Pancreas (tissue), 10 donors: ENCODE measurements at regions not wholly inside any gene's neighbourhood (a gene's known extent, or its start where the extent isn't known, plus 50 kb on each side); places are given as distances from the start of the nearest gene placed in this dataset.

Experiments
- ATAC-seq, 4 donors: fragments of 200-7000 bp; cut with Tn5 transposase; one replicate each; pipeline versions ENCODE4 v1.8.0 to v1.9.1; 2020; ENCODE audit warnings: mild to moderate bottlenecking in 4 of 4, moderate library complexity in 4 of 4
- DNase-seq, 6 donors: peaks; one replicate each; pipeline ENCODE4 v3.0.0-alpha.2; 2020
- FAIRE-seq: peaks from 2 replicates; lab custom pipeline; 2012; peaks lifted over from hg19 to GRCh38; lab: Jason Lieb, UNC
- H3K27ac ChIP-seq, 4 donors: fragments of 200-600 bp; sonication (generic); 1 replicate in 3 of 4; 2 replicates in 1 of 4; pipeline versions ENCODE4 v1.5.0 to v1.8.0; 2020
- H3K27me3 ChIP-seq, 4 donors: fragments of 200-600 bp; one replicate each; pipeline ENCODE4 v1.8.0; 2021
- H3K36me3 ChIP-seq, 3 donors: fragments of 200-600 bp; sonication (generic) in 1 of 3; one replicate each; pipeline versions ENCODE4 v1.5.0 to v1.8.0; 2020 to 2021
- H3K4me1 ChIP-seq, 3 donors: fragments of 200-600 bp; one replicate each; pipeline ENCODE4 v1.8.0; 2021
- H3K4me3 ChIP-seq, 4 donors: fragments of 200-600 bp; sonication (generic) in 2 of 4; one replicate each; pipeline versions ENCODE4 v1.5.0 to v1.8.0; 2020 to 2021
- H3K9me3 ChIP-seq, 4 donors: fragments of 200-600 bp; one replicate each; pipeline ENCODE4 v1.8.0; 2021
- CTCF ChIP-seq, 4 donors: fragments of 200-600 bp; sonication (generic) in 3 of 4; IDR thresholded peaks; one replicate each; pipeline versions ENCODE4 v1.5.0 to v1.8.0; 2021; ENCODE audit warnings: antibody characterized with exemption in 4 of 4
- WGBS, 2 donors: extraction: QIAGEN DNeasy Blood & Tissue Kit; methylation state at CpG; one replicate each; pipeline ENCODE4 v1.1.7; 2013; 5-methylcytosine and 5-hydroxymethylcytosine counted together
- intact Hi-C, 3 donors: fragments of 100-400 bp; cut with DNase I; formaldehyde crosslinking; loops; one replicate each; pipeline versions ENCODE4 v1.11.1 to v1.14.2; 2022
- donor health status: healthy with polysubstance abuse.
- donor health status: DM: no; HTN: no; CAD: no; lungs with moderate emphysema.
- donor health status: DM: no; HTN: no; CAD: no.
- donor health status: control.
- donor health status: control.
- donor health status: Bipolar disorder and iron deficiency.
- donor health status: DM: yes; HTN: yes; CAD: no.
- donor health status: DM: no; HTN: no; CAD: no.
- donor health status: DM: no; HTN: no; CAD: no.
- donor health status: DM: yes; HTN: yes; CAD: no.

- intact Hi-C loops, result no loop called here
- FAIRE-seq, result no peak
- 37 to 43% methylated on average over 2 of the region's 2 CpGs for WGBS, 2 donors
- Histone ChIP-seq H3K4me1 (no peaks in the 10 kb centered on the region), H3K9me3 (no peaks in the 10 kb centered on the region), H3K36me3 (no peaks in the 10 kb centered on the region), H3K27me3 (no peaks in the 10 kb centered on the region), H3K27ac (no peak overlapping the region), H3K4me3 (no peak overlapping the region)
- no peak for ATAC-seq
- TF ChIP-seq CTCF (IDR thresholded peaks at IDR 0.05), result no peak
- no peak for DNase-seq
Measured at GRCh38 chr2:146997945-146998344, 846.9 kb upstream of the ACVR2A start.

DNA sequence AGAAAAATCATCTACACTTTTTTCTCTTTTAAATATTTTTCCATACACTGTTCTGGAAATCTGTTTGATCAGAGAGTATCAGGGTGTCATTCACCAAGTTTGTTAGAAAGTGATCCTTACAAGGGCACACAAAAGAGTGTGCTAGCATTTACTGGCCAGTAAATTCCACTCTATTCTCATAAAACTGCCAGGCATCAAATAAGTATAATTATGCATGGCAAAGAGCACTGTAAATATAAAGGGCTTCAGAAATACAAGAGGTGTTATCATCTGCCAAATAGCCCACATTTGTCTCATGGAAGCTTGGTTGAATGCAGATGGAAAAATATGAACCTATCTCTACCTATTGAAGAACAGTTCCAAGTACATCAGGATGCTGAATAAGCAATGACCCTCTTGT lies 847.3 kb upstream of the ACVR2A start:
- Histone ChIP-seq H3K36me3 (no peaks in the 10 kb centered on the region), H3K9me3 (no peaks in the 10 kb centered on the region), H3K4me1 (no peaks in the 10 kb centered on the region), H3K27me3 (no peaks in the 10 kb centered on the region), H3K27ac (no peak overlapping the region), H3K4me3 (no peak overlapping the region)
- no peak for FAIRE-seq
- TF ChIP-seq CTCF (IDR thresholded peaks at IDR 0.05), result no peak
- no peak for DNase-seq
- no peak for ATAC-seq
- intact Hi-C loops, result no loop called here

DNA sequence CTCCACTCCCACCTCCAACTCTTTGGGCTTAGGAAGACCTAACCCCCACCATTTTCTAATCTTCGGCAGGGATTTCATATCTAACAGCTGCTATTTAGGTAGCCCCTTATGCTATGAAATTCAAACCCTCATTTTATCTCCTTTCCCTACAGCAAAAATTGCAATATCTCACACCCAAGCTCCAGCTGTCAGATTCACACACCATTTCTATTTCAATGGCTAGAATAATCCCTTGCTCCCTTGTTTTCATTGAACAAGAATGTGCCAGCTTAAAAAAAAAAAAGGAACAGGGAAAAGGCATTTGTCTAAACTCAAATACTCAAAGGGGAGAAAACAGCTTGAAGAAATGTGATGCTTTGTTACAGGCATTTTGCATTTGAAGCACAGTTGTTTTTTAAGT lies 850.6 kb upstream of the ACVR2A start:
- WGBS, 2 donors, result 40 to 45% methylated on average over 1 of the region's 1 CpG
- intact Hi-C loops, result no loop called here

DNA sequence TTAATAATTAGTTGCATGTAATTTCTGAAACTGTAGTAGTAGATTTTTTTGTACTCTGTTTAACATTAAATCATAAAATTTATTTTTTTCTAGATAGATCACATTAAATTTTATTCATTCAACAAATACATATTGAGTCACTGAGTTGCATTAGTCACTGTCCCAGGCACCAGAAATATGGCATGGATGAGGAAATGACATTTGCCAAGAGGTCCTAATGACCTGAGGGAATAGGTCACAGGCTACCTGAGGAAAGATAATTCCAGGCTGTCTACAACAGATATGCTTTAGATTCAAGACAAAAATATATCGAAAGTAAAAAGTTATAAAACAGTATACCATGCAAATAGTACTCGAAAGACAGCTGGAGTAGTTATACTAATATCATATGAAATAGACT lies 852.4 kb upstream of the ACVR2A start:
- H3K4me3 ChIP-seq, result no peak overlapping the region
- H3K36me3 ChIP-seq, result no peaks in the 10 kb centered on the region
- FAIRE-seq, result no peak
- no peaks in the 10 kb centered on the region for H3K27me3 ChIP-seq
- whole genome bisulfite sequencing, 2 donors, result 82 to 92% methylated on average over 2 of the region's 2 CpGs
- H3K27ac ChIP-seq, result no peak overlapping the region
- no peak for DNase-seq
- no peak for ATAC-seq
- H3K9me3 ChIP-seq, result no peaks in the 10 kb centered on the region
- intact Hi-C loops, result no loop called here
- no peaks in the 10 kb centered on the region for H3K4me1 ChIP-seq
- TF ChIP-seq CTCF (IDR thresholded peaks at IDR 0.05), result no peak

More for the DNA sequence above, 850.6 kb upstream of the ACVR2A start:
- H3K9me3 ChIP-seq, result no peaks in the 10 kb centered on the region
- H3K27me3 ChIP-seq, result no peaks in the 10 kb centered on the region
- FAIRE-seq (no peak), DNase-seq (no peak), ATAC-seq (no peak)
- no peaks in the 10 kb centered on the region for H3K36me3 ChIP-seq
- H3K4me3 ChIP-seq, result no peak overlapping the region
- no peaks in the 10 kb centered on the region for H3K4me1 ChIP-seq
- TF ChIP-seq CTCF (IDR thresholded peaks at IDR 0.05), result no peak
- H3K27ac ChIP-seq, result no peak overlapping the region

DNA sequence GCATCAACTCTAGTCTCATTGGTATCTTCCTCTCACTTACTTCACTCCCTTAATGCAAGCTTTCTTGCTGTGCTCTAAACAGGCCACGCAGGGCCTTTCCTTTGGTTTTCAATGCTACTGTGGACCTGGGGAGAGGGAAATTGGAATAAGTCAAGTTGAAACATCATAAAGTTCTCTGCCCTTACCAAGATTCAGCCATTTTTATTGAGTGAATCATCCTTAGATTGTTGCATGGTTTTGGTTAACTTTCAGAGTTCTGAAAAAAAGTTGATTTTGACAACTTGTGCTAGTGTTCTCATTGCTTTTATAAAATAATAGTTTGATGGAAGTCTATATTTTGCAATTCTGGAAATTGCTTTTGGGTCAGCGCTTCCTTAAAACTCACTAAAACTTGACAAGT lies 852.8 kb upstream of the ACVR2A start:
- FAIRE-seq (no peak), DNase-seq (no peak), ATAC-seq (no peak)
- no peak overlapping the region for H3K4me3 ChIP-seq
- H3K4me1 ChIP-seq, result no peaks in the 10 kb centered on the region
- 92 to 99% methylated on average over 2 of the region's 2 CpGs for WGBS, 2 donors
- no peaks in the 10 kb centered on the region for H3K36me3 ChIP-seq
- TF ChIP-seq CTCF (IDR thresholded peaks at IDR 0.05), result no peak
- intact Hi-C loops, result no loop called here
- H3K27me3 ChIP-seq, result no peaks in the 10 kb centered on the region
- H3K27ac ChIP-seq, result no peak overlapping the region
- H3K9me3 ChIP-seq, result no peaks in the 10 kb centered on the region
